OCI-LY3 (cell line): ENCODE measurements at regions not wholly inside any gene's neighbourhood (a gene's known extent, or its start where the extent isn't known, plus 50 kb on each side); places are given as distances from the start of the nearest gene placed in this dataset.

Source experiments
- CTCF ChIP-seq: fragments of 200-600, 300-600 bp; sonication (generic); IDR thresholded peaks from 2 replicates; pipeline ENCODE4 v1.5.1; 2014; ENCODE audit warnings: antibody characterized with exemption, low read length, low read depth
- EZH2phosphoT487 ChIP-seq: fragments of 200-600 bp; shearing (Covaris generic); IDR thresholded peaks from 2 replicates; pipeline ENCODE4 v1.6.1; 2018; ENCODE audit warnings: antibody characterized with exemption, mixed run types, low read depth

DNA sequence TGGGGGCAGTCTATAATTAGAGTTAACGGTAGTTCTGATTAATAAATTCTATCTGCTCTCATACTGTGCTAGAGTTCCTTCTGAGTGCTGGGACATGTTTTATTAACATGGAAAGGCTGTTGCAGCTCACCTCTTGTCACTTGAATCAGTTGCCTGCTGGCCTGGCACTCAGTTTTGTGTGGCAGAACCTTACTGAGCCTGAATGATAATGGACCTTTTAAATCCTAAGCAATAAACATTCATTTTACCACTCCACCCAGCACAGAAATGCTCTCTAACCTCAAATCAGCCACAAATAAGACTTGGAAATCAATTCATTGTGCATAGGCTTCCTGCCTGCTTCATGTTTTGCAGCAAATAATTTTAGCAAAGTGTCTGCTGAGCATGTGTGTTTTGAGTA is 115.0 kb upstream of the RBMS1 start:
- TF ChIP-seq CTCF (no peak), EZH2phosphoT487 (no peak)
